ENCODE measurements at regions not wholly inside any gene's neighbourhood (a gene's known extent, or its start where the extent isn't known, plus 50 kb on each side); places are given as distances from the start of the nearest gene placed in this dataset.

DNA sequence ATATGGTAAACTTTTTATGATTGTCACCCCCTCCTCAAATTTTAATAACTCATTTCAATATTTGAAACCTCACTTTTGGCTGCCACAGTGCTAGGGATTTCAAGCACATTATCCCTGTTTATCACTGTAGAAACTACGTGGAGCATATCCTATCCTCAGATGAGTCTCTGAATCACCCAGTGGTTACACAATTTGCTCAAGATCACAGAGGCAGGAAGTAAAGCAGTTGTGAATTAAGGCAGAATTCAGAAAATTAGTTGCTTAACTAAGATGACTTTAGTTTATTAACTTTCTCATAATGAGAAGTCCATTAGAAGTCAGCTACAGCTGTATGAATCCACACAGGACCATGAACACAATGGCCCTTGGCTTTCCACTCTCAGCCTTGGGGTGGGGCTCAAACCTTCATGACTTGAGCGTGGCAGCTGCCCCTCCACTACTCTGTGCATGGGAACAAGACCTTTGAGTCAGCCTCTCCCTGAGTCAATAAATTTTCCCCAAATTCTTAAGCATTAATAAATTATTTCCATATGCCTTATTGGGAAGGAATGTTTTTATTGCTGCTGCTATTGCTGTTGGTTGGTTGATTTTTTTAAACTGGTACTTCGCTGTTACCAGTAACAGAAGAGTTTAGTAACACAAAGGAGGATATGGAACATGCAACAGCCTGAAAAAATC is 369.0 kb downstream of the CBLN2 start:
- no peak for DNase-seq

DNA sequence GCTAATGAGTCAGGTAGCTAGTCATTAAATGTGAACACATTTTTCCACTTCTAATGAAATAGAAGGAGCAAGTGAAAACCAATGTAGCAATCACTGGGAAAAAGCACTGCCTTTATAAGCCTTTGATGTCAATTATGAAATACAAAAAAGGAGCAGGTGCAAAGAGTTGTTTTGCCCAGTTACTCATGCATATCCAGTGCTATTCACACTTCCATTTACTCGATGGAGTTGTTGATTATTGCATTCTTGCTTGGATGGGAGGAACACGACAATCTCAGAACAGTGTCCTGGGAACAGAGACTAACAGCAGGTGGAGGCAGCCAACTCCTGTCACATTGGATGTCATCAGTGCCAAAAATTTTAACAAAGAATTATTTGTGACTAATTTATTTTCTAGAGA is 372.5 kb downstream of the CBLN2 start:
- DNase-seq, result no peak

DNA sequence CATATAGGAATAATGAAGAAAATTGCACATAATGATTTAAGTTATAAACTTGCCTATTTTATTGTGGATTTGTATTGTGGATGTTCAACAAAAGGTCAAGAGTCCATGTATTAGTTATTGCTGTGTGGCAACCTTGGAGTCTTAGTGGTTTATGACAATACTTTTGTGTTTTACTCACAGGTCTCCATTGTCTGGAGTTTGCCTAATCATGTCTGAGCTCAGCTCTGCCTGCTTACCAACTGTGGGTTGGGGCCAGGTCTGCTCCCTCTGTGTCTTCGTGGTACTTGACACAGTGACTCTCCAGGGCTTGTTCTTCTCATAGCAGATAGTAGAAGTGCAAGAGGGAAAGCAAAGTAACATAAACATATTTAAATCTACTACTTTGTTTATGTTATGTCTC is 382.5 kb downstream of the CBLN2 start:
- no peak for DNase-seq

DNA sequence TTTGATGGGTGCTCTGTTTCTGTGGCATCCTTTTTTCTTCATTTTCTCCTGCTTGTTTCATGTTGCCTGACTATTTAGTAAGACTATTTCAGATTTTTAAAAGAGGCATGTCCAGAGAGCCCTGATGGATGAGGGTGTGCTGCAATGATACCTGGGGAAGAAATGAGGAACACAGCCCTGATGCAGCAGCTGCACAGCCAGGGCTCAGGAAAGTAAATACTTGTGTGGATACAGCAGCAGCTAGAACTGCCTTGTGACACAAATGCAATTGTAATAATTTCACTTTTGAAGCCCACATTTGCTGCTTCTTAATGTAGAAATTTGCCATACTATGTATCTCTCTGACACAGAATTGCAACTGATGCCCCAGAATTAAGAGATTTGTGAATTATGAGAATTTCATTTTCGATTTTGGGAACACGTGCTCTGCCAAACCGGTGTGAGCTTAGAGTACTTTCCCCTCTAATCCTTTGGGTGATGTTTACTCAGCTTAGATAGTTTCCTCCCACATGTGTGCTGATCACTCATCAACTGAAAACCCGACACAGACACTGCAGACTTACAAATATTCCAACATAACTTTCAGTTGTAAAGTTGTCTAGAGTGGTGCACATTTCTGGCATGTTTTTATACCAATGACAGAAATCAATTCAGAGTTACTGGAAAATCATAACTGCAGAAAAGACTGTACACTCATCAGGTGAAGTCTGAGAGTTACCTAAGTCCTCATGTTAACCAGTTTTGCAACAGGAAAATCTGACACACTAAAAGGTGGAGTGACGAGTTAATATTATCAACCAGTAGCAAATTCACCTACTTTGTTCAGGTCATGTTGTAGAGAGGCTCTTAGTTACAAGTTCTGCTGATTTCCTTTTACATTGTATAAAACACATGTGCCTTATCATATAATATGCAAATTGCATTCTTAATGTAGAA is 383.4 kb downstream of the CBLN2 start:
- no peak for DNase-seq

DNA sequence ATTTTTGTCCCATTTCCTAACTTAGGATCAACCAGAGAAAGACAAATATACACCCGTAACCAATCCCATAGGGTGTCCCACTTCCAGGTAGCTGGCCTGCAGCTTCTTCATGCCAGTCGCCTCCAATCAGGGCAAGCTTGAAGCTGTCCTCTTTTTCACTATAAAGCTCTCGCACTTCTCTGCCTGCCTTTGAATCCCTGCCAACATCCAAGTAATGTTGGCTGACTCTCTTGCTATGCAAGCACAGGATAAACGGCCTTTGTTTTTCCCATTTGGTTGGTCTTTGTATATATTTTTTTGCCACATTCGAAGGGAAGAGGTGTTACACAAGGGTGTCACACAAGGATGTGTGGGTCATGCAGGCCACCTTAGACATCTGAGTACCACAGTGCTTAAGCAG is 388.8 kb downstream of the CBLN2 start:
- DNase-seq, result no peak

DNA sequence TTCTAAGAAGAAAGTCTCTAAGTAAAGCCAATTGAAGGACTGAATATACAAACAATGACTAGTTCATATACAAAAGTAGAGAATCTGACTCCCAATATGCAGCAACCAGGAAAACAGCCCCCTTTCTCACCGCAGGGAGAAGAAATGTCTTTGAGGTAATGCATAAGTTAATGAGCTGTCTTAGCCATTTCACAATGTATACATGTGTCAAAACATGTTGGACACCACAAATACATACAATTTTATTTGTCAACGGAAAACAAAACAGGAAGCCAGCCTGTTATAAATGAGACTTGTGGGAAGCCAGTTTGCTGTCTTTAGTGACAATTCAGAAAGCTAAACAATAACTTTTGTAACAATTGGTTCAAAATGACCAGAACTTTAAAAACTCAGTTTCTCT is 389.2 kb downstream of the CBLN2 start:
- DNase-seq, result no peak

DNA sequence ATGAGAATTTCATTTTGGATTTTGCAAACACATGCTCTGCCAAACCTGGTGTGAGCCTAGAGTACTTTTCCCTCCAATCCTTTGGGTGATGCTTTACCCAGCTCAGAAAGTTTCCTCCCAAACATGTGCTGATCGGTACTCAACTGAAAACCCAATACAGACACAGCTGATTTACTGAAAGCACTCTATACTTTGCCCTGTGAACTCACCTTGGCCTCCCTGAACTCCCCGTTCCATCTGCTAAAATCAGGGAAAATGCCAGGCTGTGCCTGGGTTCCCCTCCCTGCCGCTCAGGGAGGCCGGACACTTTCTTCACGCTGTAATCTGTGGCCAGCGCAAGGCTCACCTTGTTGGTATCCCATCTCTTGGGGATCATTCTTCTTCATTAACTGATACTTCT is 391.2 kb downstream of the CBLN2 start:
- DNase-seq, result no peak

DNA sequence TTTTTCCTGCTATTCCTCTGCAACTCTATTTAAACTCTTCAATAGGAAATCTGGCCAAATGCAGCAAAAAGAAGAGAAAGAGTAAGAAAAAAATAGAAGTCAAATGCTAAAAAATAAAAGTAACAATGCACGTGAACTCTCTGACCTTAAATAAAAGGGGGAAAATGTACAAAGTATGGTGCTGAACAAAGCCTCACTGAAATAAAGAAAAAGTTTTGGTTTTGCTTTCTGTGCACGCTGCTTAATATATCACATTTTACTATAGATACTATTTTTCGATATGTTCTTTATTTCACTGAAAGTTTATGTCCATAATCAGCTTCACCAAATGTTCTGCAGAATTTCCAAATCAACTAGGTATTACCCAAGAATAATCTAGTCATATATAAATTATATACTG is 396.3 kb downstream of the CBLN2 start:
- DNase-seq, result no peak

DNA sequence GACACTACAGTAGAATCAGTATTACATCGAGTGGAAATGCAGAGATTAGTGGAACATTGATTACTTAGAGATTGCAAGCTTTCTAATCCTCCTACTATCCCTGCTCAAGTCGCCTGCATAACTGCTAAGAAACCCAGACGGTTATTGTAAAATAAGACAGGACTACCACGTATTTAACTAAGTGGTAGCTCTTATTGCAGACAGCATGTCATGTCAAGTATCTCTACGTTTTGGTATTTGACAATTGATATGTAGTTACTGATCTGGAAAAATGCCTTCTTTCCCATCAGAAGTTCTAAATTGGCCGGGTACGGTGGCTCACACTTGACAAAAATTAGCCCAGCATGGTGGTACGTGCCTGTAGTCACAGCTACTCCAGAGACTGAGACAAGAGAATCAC is 404.1 kb downstream of the CBLN2 start:
- DNase-seq, result no peak

DNA sequence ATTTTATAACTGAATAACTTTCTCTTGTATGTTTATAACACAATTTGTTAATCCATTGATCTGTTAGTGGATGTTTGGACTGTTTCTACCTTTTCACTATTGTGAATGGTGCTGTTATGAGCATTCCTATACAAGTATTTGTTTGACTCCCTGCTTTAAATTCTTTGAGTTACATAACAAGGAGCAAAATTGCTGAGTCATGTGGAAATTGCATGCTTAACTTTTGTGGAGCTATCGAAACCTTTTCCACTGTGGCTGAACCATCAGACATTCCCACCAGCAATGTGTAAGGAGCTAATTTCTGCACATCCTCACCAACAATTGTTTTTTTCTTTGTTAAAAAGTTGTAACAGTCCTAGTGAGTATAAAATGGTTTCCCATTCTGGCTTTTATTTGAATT is 415.5 kb downstream of the CBLN2 start:
- no peak for DNase-seq

DNA sequence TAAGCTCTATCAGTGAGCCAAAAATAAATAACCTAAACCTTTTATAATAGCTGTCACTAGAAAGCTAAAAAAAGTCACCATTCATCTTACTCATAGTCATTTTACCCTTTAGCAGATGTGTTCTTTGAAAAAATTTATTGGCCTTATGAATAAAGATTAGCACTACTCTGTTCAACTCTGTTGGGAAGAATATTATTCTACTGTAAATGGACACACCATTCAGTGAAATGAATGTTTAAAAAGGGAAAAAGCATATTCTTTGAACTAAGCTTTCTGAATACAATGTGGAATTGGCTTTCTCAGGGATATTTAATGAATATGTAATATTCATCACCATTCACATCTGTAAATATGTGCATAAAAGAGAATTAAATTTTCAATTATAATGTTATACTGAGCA is 422.0 kb downstream of the CBLN2 start:
- DNase-seq, result no peak

DNA sequence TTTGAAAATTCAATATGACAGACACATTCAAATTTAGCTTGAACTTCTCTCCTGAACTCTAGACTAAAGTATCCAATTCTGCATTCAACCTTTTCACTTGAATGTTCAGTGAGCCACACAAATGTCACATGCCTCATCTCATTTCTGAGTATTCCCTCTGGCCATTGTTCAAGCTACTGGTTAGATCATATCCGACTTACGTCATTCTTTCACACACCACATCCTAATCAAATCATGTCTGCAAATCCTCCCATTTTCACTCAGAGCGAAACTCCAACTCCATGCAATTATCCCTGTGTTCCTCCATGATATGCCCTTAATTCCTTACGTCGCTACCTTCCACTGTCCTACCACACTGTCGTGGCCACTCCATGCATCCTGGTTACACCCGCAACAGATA is 425.1 kb downstream of the CBLN2 start:
- no peak for DNase-seq

DNA sequence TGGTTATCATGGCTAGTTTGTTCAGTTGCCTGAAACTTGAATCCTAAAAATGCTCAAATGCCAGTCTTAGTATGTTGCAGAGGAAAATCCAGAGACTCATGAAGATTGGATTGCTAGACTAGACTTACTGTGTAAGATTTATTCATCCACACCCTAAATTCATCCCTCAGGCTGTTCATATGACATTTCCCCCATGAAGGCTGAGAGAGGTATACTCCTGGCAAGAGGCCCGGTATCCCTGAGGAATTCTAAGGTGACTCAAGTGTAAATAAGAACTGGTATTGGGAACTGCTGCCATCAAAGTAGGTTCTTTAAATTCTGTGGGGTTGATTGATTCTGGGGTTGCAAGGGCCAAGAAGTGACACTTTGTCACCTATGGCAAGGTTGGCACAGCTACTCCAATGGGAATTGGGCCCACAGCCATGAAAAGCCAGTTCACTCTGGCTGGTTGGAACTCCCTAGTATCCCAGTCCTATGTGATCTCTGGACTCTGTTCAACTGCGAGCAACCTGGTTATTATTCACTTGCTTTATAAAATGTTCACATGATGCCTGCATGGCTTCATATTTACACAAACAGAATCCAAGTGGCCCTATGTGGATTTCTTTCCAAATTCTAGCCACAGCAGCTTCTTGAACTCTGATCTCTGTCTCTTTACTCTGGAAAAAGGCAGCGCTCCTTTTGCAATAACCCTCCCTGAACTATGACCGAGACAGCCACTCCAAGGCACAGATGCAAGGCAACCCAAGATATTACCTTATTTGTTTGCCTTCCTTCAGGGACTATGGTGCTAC is 429.1 kb downstream of the CBLN2 start:
- no peak for DNase-seq

DNA sequence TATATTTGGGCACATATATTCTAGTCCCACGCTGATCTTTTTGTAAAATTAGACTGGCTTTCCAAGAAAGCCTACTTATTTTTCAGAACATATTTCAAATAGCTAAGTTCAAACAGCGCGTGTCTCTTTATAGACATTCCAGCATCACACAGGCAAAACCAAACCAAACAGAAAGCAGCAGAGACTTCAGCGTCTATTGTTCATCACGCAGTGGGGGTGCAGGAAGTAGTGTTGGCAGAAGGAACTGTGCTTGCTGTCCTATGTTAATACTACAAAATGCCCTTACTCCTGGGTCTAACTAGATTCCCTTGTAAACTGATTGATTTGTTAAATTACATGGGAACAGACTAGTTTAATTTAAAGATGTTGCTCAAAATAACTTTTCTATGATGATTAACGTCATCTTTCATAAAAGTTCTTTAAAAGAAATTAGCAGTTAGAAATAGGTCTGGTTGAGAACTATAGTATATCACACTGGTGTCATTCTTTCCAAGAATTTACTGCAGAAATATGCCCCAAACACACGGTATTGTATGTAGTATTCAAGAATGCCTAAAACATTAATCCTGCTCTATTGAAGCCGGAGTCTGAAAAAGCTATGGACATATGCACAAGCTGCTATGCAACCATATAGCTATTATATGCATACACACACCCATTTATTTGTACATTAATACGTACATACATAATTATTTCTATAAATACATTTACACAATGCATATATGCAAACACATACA is 436.3 kb downstream of the CBLN2 start:
- DNase-seq, result no peak

DNA sequence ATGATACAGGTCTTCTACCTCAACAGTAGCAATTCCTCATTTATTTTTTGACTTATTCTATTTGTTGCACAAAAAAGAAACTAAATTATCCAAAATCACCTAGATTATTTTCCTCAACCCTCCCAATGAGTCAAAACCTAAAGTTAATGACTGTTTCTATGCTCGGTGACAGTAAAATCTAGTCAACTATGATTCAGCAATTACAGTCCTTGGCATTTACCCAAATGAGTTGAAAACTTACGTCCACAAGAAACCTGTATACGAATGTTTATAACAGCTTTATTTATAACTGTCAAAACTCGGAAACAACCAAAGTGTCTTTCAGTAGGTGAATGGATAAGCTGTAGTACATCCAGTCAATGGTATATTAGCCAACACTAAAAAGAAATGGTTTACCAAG is 439.3 kb downstream of the CBLN2 start:
- DNase-seq, result no peak

DNA sequence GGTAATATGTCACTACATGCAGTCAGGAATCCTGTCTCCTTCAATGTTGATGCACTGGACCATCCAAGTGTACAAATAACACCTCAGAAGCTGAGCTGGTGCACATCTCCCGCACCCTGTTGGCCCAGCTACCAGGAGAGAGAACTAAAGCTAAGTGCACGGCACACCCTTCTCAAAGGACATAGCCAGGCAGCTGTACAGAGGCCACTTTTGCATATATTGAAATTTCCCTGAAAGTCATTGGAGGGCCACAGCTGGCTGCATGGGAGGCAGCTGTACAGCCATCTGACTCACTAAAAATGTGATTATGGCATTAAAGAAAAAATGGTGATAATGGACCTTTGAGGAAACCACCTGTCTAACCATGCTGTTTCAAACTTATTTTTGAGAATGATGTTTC is 441.7 kb downstream of the CBLN2 start:
- no peak for DNase-seq

DNA sequence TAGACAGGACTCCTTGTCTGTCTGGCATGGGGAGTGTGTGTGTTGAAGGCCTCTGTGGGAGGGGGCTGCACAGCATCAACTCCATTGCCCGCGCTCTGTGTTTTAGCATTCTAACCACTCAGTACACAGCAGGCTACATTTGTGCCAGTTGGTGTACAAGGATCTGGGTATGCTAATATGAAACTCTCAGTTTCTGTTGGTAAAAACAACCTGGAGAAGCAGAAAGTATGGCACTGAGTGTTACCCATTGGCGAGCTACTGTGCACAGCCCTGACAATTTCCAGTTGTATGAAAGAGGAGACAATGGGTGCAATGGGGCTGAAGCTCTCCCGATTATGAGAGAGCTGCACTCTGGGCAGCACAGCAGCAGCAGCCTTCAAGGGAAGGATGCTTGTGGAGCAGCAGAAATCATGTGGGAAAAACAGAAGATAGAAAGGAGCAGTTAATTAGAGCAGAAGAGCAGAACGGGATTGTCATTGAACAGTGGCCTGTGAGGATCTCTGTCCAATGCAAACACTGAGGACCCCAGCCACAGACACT is 443.6 kb downstream of the CBLN2 start:
- no peak for DNase-seq

DNA sequence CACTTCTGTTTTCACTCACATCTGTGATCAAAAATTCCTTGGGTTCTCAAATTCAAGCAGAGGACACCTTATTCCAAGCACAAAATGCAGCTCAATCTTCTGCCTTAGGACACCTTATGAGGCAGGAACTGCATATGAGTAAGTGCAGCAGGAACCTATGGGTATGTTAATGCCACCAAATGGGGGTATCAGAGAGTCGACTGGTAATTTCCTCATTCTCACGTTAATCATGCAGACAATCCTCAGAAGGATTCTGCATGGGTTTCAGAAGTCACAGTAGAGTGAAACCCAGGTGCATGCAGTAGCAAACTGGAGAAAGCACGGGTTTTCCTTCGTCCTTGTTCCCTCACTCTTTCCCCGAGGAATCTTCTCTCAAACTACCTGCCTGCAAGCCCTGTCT is 452.8 kb downstream of the CBLN2 start:
- DNase-seq, result no peak

DNA sequence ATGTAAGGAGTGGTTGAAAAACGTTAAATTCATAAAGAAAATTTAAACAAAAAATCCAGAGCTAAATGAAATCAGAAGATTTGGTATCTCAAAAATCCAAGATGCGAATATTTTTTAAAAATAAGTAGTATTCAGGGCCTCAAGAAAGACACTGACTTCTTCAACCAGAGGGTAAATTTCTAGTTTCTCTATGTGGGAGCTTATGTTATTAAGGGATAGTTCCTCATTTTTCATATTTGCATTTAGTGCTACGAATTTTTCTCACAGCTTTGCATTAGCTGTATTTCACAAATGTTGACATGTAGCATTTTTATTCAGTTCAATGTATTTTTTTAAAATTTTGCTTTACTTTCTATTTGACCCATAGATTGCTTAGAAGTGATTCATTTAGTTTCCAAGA is 454.7 kb downstream of the CBLN2 start:
- no peak for DNase-seq

DNA sequence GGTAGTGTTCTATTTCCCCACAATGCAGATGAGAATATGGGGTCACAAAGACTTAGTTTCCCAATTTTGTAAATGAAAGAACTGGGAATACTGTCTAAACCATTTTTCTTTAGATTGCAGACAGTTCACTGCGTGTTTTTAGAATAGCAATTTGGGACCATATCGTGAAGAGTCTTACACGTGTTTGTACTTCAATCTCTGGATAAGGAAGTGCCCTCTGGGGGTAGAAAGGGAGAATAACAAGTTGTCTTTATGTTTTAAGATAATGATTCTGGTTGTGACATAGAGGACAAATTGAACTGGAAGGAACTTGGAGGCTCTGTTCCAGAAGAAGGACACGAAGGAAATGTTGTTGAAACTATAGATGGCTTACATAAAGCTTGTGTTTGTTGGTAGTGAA is 457.7 kb downstream of the CBLN2 start:
- no peak for DNase-seq

DNA sequence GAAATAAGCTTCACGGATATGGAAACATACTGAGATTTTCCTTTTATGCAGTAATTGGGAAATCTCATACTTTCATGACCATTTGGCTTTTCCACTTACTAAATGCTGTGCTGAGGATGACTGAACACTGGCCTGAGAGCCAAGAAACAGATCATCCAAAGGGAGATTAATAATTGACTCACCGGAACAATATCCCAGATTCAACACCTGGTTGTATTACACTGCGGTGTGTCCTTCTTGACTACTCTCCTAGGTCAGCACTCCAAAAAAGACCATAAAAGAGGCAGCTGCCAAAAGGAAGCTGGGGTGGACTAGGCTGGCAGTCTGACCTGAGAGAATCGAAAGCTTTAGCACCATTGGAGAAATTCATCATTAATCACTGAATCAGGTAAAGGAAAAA is 469.1 kb downstream of the CBLN2 start:
- no peak for DNase-seq

DNA sequence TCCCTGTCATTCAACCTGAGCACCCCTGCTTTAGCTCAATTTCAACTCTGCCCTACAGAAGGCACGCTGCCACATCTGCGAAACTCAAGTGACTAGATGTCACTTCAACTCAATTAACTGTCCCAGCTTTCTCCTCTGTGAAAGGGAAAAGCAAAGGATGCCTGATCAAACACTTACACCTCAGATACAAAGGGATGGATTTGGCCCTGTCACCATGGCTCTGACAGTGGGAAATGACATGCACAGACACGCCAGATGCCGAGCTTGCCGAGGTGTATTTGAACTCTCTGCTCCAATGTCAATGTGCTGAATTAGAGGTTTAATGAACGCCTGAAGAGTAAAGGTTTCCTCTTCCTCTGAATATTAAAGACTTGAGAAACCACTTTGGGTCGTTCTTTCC is 481.1 kb downstream of the CBLN2 start:
- no peak for DNase-seq

DNA sequence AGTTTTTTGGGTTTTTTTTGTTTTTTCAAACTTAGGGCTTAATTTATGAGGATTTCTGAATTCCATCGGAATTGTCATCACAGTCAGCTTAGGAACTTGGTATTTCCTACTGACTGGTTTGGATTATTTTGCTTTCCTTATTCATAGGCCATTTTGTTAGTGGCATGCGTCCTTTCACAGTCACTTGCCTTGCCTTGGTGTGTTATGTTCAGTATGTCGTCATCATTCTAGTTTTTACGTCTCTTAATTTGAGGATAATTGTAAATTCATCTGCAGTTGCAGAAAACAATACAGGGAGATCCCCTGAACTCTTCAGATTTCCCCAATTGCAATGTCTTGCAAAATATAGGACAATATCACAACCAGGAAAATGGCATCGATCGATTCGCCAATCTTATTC is 485.3 kb downstream of the CBLN2 start:
- no peak for DNase-seq
